Muscle of leg (tissue), 3 donors: ENCODE measurements at regions not wholly inside any gene's neighbourhood (a gene's known extent, or its start where the extent isn't known, plus 50 kb on each side); places are given as distances from the start of the nearest gene placed in this dataset.
"Not testable (repeated sequence)": the region's sequence is repeated elsewhere in the genome, so short reads cannot be mapped to it uniquely, and the experiment has no call there.

Experiments used
- DNase-seq: peaks from one replicate; pipeline ENCODE4 v3.0.0; 2013
- H3K27ac ChIP-seq: one replicate; pipeline ENCODE4 v1.5.1; 2013; ENCODE audit warnings: mild to moderate bottlenecking, low read length, control low read depth
- H3K27me3 ChIP-seq: one replicate; pipeline ENCODE4 v1.6.1; 2013; ENCODE audit warnings: low read length; ENCODE audit not compliant: control insufficient read depth, insufficient read depth
- H3K36me3 ChIP-seq: one replicate; pipeline ENCODE4 v1.6.1; 2013; ENCODE audit warnings: low read length; ENCODE audit not compliant: control insufficient read depth, insufficient read depth
- H3K4me1 ChIP-seq: one replicate; pipeline ENCODE4 v1.6.1; 2013; ENCODE audit warnings: low read length; ENCODE audit not compliant: control insufficient read depth, insufficient read depth
- H3K4me3 ChIP-seq: one replicate; pipeline ENCODE4 v1.5.1; 2013; ENCODE audit warnings: low read length, control low read depth
- H3K9me3 ChIP-seq: replicated peaks from 2 replicates; pipeline ENCODE4 v1.6.1; 2013; ENCODE audit warnings: low read depth, low read length; ENCODE audit not compliant: control insufficient read depth
- WGBS: methylation state at CpG from one replicate; pipeline ENCODE4 v1.1.5; 2013; ENCODE audit warnings: missing lambda C conversion rate; ENCODE audit not compliant: insufficient coverage; 5-methylcytosine and 5-hydroxymethylcytosine counted together

DNA sequence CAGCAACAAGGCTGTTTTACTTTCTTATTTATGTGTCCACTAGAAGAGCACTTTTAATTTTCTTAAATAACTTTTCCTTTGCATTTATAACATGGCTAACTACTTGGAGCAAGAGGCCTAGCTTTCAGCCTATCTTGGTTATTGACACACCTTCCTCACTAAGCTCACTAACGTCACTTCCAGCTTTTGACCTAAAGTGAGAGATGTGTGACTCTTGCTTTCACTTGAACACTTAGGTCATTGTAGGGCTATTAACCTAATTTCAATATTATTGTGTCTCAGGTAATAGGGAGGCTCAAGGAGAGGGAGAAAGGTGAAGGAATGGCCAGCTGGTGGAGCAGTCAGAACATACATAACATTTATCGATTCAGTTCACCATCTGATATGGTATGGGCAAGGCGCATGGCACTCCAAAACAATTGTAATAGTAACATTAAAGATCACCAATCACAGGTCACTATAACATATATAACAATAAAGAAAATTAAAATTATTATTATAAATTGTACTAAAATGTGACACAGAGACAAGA lies 95.0 kb upstream of the FAM20C start:
- no CpG with 5 or more reads among the region's 3 CpGs for WGBS

DNA sequence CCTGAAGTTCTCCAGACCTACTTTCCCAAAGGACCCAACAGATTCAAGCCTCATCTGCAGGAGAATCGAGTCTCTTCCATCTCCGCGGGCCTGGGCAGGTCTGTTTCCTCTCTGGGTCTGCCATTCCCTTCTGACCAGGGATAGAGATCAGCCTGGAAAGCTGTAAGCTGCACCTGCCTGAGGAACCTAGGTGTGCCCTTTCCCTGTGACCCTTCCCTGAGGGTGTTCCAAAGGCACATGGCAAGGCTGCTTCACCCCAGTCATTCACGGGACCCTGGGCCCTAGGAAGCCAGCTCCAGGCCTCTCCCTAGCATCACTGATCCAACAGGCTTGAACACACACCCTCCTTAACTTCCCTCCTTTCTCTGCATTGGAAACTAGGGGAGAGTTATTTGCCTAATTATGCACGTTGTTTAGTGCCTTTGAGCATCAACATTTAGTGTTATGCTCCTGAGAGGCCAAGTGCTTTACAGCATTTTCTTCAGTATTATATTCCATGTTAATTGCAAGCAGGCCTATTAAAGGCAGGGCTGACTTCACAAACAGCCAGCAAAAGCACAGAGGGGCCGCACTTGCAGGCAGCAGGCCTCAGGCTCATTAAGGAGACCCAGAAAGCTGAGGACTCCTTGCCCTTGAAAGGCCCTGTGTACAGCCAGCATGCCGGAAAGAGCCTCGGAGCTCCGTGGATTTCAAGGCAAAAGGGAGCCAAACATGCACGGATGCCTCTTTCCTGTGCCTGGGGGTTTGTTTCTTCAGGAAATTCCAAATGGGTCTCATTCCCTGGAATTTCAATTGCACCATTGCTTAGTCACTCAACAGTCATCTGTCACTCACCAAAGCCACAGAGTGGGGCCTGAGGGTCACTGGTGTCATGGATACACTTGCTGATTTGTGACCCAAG lies 91.0 kb upstream of the FAM20C start:
- no peak overlapping the region for H3K27ac ChIP-seq
- WGBS = 54% methylated on average over 9 of the region's 10 CpGs
- DNase-seq = no peak
- H3K36me3 ChIP-seq = no peaks in the 10 kb centered on the region
- H3K4me3 ChIP-seq = no peak overlapping the region
- no peaks in the 10 kb centered on the region for H3K27me3 ChIP-seq
- peaks cover 2% of the 10 kb centered on the region for H3K4me1 ChIP-seq
- H3K9me3 ChIP-seq = no peaks in the 10 kb centered on the region

More for the DNA sequence above, 95.0 kb upstream of the FAM20C start:
- Histone ChIP-seq H3K9me3 (no peaks in the 10 kb centered on the region), H3K4me1 (peaks cover 4% of the 10 kb centered on the region), H3K27me3 (no peaks in the 10 kb centered on the region), H3K36me3 (no peaks in the 10 kb centered on the region), H3K27ac (no peak overlapping the region), H3K4me3 (no peak overlapping the region)
- DNase-seq = no peak

DNA sequence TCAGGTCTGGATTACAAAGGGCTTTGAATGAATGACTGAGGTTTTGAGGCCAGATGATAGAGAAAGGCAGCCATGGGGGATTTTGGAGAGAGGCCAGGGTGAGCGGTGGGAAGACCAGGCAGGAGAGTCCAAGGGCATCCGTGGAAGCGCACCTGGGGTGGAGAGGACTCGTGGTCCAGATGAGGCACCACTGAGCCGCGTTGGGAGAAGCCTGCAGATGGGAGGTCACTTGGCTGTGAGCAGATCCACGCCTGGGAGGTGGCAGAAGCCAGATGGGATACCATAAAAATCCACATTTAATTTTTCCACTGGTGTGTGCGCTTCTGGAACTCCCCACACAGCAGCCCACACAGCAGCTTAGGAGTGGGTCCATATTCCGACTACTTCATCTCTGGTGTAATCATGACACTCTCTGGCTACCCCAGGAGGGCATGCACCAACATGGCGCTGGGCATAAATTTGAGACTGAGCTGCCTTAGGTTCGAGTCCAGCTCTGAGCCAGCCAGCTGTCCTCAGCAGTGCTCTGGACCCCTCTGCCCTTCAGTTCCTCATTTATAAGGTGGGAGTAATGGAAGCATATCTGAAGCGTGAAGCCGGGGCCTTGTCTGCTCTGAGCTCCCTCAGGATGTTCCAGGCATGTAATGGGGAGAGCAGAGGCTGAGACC lies 90.2 kb upstream of the FAM20C start:
- no peak overlapping the region for H3K4me3 ChIP-seq
- H3K36me3 ChIP-seq = no peaks in the 10 kb centered on the region
- no peak overlapping the region for H3K27ac ChIP-seq
- peaks cover 2% of the 10 kb centered on the region for H3K4me1 ChIP-seq
- no peaks in the 10 kb centered on the region for H3K9me3 ChIP-seq
- 70% methylated on average over 10 of the region's 13 CpGs for WGBS
- no peak for DNase-seq
- H3K27me3 ChIP-seq = no peaks in the 10 kb centered on the region

DNA sequence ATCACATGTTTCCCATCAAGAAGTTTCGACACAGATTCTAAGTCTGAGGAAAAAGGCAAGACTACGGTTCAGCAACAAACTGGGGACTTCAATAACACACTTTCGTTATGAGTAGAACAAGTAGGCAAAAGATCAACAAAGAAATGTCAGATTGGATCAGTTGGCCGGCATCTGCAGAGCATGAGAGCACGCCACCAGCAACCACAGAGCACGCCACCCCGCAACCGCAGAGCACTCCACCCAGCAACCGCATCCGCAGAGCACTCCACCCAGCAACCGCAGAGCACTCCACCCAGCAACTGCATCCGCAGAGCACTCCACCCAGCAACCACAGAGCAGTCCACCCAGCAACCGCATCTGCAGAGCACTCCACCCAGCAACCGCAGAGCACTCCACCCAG lies 89.7 kb upstream of the FAM20C start:
- H3K4me3 ChIP-seq = no peak overlapping the region
- H3K9me3 ChIP-seq = no peaks in the 10 kb centered on the region
- peak; percentile 57 for DNase-seq
- H3K4me1 ChIP-seq = peaks cover 2% of the 10 kb centered on the region
- WGBS = 75% methylated on average over 3 of the region's 14 CpGs
- no peaks in the 10 kb centered on the region for H3K36me3 ChIP-seq
- H3K27me3 ChIP-seq = no peaks in the 10 kb centered on the region
- H3K27ac ChIP-seq = no peak overlapping the region

DNA sequence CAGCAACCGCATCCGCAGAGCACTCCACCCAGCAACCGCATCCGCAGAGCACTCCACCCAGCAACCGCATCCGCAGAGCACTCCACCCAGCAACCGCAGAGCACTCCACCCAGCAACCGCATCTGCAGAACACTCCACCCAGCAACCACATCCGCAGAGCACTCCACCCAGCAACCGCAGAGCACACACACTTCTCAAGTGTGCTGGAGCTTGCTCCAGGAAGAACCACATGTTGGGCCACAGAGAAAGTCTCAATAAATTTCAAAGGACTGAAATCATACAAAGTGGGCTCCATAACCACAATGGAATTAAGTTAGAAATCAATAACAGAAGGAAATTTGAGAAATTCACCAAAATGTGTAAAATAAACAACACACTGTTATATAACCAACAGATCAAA lies 88.4 kb upstream of the FAM20C start:
- not testable (repeated sequence) for H3K27ac ChIP-seq, H3K4me3 ChIP-seq, H3K36me3 ChIP-seq, H3K4me1 ChIP-seq, H3K27me3 ChIP-seq, DNase-seq, H3K9me3 ChIP-seq
- no CpG with 5 or more reads among the region's 10 CpGs for WGBS

DNA sequence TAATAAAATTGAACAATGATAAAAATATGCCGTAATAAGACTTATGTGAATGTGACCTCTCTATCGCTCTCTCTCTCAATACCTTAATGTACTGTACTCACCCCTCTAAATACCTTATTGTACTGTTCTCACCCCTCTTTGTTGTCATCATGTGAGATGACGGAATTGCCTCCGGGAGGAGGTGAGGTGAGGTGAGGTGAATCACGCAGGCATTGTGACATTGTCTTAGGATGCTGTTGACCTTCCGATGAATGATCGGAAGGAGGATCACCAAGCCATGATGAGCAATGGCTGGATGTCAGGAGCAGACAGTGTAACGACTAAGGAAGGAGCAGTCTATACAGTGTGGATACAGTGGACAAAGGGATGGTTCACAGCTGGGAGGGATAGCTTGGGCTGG lies 87.4 kb upstream of the FAM20C start:
- DNase-seq = no peak
- H3K4me1 ChIP-seq = peaks cover 14% of the 10 kb centered on the region
- H3K9me3 ChIP-seq = no peaks in the 10 kb centered on the region
- no peaks in the 10 kb centered on the region for H3K36me3 ChIP-seq
- no peaks in the 10 kb centered on the region for H3K27me3 ChIP-seq
- H3K4me3 ChIP-seq = no peak overlapping the region
- WGBS = 92% methylated on average over 6 of the region's 8 CpGs
- no peak overlapping the region for H3K27ac ChIP-seq

DNA sequence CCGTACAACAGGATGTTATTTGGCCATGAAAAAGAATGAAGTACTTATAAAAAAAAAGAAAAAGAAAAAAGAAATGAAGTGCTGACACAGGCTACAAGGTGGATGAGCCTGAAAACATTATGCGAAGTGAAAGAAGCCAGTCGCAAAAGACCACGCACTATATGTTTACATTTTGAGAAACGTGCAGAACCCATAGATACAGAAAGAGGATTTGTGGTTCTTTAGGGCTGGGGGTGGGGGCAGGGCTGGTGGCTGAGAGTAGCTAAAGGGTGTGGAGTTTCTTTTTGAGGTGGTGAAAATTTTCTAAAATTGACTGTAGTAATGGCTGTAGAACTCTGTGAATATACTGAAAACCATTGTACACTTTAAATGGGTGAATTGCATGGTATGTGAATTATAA lies 86.0 kb upstream of the FAM20C start:
- WGBS = 90% methylated on average over 5 of the region's 5 CpGs
- no peak overlapping the region for H3K4me3 ChIP-seq
- H3K4me1 ChIP-seq = peaks cover 22% of the 10 kb centered on the region
- H3K27ac ChIP-seq = no peak overlapping the region
- no peaks in the 10 kb centered on the region for H3K9me3 ChIP-seq
- H3K36me3 ChIP-seq = no peaks in the 10 kb centered on the region
- H3K27me3 ChIP-seq = no peaks in the 10 kb centered on the region
- no peak for DNase-seq

DNA sequence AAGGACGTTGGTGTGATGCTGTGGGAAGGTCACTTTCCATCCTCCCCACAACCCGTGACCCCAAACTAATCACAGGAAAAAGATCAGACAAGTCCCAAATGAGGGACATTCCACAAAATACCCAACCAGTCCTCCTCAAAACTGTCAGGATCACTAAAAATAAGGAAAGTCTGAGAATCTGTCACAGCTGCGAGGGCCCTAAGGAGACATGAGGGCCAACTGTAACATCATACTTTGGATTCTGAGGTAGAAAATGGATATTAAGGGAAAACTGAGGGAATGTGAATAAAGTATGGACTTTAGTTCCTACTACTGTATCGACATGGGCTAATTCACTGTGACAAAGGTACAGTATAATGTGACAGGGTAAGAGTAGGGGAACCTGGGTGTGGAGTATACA lies 85.1 kb upstream of the FAM20C start:
- Histone ChIP-seq H3K36me3 (no peaks in the 10 kb centered on the region), H3K4me1 (peaks cover 22% of the 10 kb centered on the region), H3K9me3 (no peaks in the 10 kb centered on the region), H3K27me3 (no peaks in the 10 kb centered on the region), H3K4me3 (no peak overlapping the region), H3K27ac (no peak overlapping the region)
- DNase-seq = peak; percentile 67
- WGBS = no CpG with 5 or more reads among the region's 4 CpGs

DNA sequence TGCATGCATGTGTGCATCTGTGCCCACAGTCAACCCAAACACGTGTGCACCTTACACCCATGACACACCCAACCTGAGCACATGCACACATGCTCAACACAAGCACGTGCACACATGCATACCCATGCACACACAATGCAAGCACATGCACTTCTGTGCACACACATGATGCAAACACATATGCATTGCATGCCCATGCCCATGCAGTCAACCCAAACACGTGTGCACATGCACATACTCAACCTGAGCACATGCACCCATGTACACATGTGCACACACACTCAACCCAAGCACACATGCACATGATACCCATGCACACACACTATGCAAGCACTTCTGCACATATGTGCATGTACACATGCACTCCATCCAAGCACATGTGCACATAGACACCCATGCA lies 84.5 kb upstream of the FAM20C start:
- Histone ChIP-seq H3K9me3 (no peaks in the 10 kb centered on the region), H3K27ac (no peak overlapping the region), H3K27me3 (no peaks in the 10 kb centered on the region), H3K4me3 (no peak overlapping the region), H3K36me3 (no peaks in the 10 kb centered on the region), H3K4me1 (peaks cover 20% of the 10 kb centered on the region)
- WGBS = 82% methylated on average over 3 of the region's 3 CpGs
- no peak for DNase-seq

DNA sequence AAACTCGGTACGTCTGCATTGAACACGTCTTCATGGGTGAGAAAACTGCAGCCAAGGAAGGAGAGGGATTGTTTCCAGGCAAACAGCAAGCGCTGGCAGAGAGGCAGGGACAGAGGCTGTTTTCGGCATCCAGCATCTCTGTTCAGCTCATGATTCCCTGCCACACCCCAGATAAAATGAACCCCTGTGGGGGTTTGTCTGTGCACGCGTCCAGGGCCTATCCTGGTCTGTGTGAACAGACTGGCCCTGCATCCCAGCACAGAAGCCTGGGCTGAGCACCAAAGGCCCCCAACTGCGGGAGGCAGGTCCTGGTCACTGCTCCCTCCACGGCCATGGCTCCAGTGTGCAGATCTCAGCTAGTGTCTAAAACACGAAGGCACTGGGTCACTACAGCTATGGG lies 83.3 kb upstream of the FAM20C start:
- no peak overlapping the region for H3K4me3 ChIP-seq
- H3K36me3 ChIP-seq = no peaks in the 10 kb centered on the region
- DNase-seq = peak; percentile 75
- peaks cover 20% of the 10 kb centered on the region for H3K4me1 ChIP-seq
- no peaks in the 10 kb centered on the region for H3K27me3 ChIP-seq
- WGBS = 16% methylated on average over 7 of the region's 10 CpGs
- no peak overlapping the region for H3K27ac ChIP-seq
- no peaks in the 10 kb centered on the region for H3K9me3 ChIP-seq
